ENCODE measurements at regions not wholly inside any gene's neighbourhood (a gene's known extent, or its start where the extent isn't known, plus 50 kb on each side); places are given as distances from the start of the nearest gene placed in this dataset.

GRCh38 chr7:26918241-26918640, 53.9 kb upstream of the SKAP2 start:
- Histone ChIP-seq H3K9me3 (ENCODE audit: control insufficient read depth, insufficient read depth, low read depth, low read length) (no peaks in the 10 kb centered on the region), H3K4me1 (ENCODE audit: control insufficient read depth, insufficient read depth, low read length) (no peaks in the 10 kb centered on the region), H3K27ac (ENCODE audit: extremely low read depth, low read depth, low read length) (no peak overlapping the region), H3K36me3 (ENCODE audit: control insufficient read depth in 2 of 2, insufficient read depth in 1 of 2, low read length in 2 of 2) (no peaks in the 10 kb centered on the region), H3K4me3 (ENCODE audit: low read depth, low read length) (no peak overlapping the region)
- TF ChIP-seq ZNF433 (tag by site-specific recombination; IDR thresholded peaks at IDR 0.05; ENCODE audit: low read depth) = no peak
- TF ChIP-seq ZBTB17 (tag by site-specific recombination; IDR thresholded peaks at IDR 0.05) = no peak
- no peak for TF ChIP-seq ZBTB11 (tag by site-specific recombination; conservative IDR thresholded peaks at IDR 0.05; ENCODE audit: low read depth)
- TF ChIP-seq KLF1 (tag by site-specific recombination; IDR thresholded peaks at IDR 0.05) = no peak
- no peak for TF ChIP-seq PRDM2 (tag by site-specific recombination; IDR thresholded peaks at IDR 0.05; ENCODE audit: borderline replicate concordance)
- TF ChIP-seq KLF7 (tag by site-specific recombination; IDR thresholded peaks at IDR 0.05; ENCODE audit: borderline replicate concordance) = no peak
- TF ChIP-seq PRDM4 (tag by site-specific recombination; IDR thresholded peaks at IDR 0.05) = no peak
- TF ChIP-seq ZNF785 (tag by site-specific recombination; IDR thresholded peaks at IDR 0.05) = no peak
- TF ChIP-seq KLF8 (tag by site-specific recombination; IDR thresholded peaks at IDR 0.05) = no peak
- TF ChIP-seq, protein P1, sequence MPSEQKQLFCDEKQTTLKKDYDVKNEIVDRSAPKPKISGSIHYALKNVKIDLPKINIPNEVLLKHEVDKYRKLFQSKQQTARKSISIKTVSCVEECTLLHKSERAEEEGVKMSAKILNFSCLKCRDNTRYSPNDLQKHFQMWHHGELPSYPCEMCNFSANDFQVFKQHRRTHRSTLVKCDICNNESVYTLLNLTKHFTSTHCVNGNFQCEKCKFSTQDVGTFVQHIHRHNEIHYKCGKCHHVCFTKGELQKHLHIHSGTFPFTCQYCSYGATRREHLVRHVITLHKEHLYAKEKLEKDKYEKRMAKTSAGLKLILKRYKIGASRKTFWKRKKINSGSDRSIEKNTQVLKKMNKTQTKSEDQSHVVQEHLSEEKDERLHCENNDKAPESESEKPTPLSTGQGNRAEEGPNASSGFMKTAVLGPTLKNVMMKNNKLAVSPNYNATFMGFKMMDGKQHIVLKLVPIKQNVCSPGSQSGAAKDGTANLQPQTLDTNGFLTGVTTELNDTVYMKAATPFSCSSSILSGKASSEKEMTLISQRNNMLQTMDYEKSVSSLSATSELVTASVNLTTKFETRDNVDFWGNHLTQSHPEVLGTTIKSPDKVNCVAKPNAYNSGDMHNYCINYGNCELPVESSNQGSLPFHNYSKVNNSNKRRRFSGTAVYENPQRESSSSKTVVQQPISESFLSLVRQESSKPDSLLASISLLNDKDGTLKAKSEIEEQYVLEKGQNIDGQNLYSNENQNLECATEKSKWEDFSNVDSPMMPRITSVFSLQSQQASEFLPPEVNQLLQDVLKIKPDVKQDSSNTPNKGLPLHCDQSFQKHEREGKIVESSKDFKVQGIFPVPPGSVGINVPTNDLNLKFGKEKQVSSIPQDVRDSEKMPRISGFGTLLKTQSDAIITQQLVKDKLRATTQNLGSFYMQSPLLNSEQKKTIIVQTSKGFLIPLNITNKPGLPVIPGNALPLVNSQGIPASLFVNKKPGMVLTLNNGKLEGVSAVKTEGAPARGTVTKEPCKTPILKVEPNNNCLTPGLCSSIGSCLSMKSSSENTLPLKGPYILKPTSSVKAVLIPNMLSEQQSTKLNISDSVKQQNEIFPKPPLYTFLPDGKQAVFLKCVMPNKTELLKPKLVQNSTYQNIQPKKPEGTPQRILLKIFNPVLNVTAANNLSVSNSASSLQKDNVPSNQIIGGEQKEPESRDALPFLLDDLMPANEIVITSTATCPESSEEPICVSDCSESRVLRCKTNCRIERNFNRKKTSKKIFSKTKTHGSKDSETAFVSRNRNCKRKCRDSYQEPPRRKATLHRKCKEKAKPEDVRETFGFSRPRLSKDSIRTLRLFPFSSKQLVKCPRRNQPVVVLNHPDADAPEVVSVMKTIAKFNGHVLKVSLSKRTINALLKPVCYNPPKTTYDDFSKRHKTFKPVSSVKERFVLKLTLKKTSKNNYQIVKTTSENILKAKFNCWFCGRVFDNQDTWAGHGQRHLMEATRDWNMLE (tag by site-specific recombination; conservative IDR thresholded peaks at IDR 0.05; ENCODE audit: low read depth) = no peak
- TF ChIP-seq ZNF548 (tag by site-specific recombination; IDR thresholded peaks at IDR 0.05) = no peak
- TF ChIP-seq ZNF521 (tag by site-specific recombination; IDR thresholded peaks at IDR 0.05) = no peak
- no peak for TF ChIP-seq ZBTB49 (tag by site-specific recombination; IDR thresholded peaks at IDR 0.05; ENCODE audit: low read depth)
- TF ChIP-seq ZNF624 (tag by site-specific recombination; IDR thresholded peaks at IDR 0.05) = no peak
- TF ChIP-seq ZNF174 (tag by site-specific recombination; IDR thresholded peaks at IDR 0.05) = no peak
- no peak for TF ChIP-seq ZNF394 (tag by site-specific recombination; IDR thresholded peaks at IDR 0.05; ENCODE audit: borderline replicate concordance)
- TF ChIP-seq ZNF585B (tag by site-specific recombination; IDR thresholded peaks at IDR 0.05) = no peak
- TF ChIP-seq ZNF514 (tag by site-specific recombination; IDR thresholded peaks at IDR 0.05) = no peak
- POLR2A ChIA-PET = no interaction called here
- CTCF ChIA-PET = no interaction called here

All from HEK293 (cell line).